ENCODE measurements at regions not wholly inside any gene's neighbourhood (a gene's known extent, or its start where the extent isn't known, plus 50 kb on each side); places are given as distances from the start of the nearest gene placed in this dataset.

- in situ Hi-C loops (cut with MboI; ENCODE audit: low pct_unique_long_range_greater_than_20kb, low sequenced_read_pairs, unreplicated experiment): no loop called here
- no peak for TF ChIP-seq CTCF (IDR thresholded peaks at IDR 0.05; ENCODE audit: extremely low read depth, insufficient read depth, missing control alignments)
- no peak for DNase-seq (ENCODE audit: low spot score)
These were observed 181.8 kb downstream of the TBXT start for GRCh38 chr6:165985806-165986299.

- no peak for TF ChIP-seq CTCF (IDR thresholded peaks at IDR 0.05; ENCODE audit: extremely low read depth, insufficient read depth, missing control alignments)
- DNase-seq (ENCODE audit: low spot score): no peak
- in situ Hi-C loops (cut with MboI; ENCODE audit: low pct_unique_long_range_greater_than_20kb, low sequenced_read_pairs, unreplicated experiment): no loop called here
These were observed 182.3 kb downstream of the TBXT start for GRCh38 chr6:165985281-165985805.

DNA sequence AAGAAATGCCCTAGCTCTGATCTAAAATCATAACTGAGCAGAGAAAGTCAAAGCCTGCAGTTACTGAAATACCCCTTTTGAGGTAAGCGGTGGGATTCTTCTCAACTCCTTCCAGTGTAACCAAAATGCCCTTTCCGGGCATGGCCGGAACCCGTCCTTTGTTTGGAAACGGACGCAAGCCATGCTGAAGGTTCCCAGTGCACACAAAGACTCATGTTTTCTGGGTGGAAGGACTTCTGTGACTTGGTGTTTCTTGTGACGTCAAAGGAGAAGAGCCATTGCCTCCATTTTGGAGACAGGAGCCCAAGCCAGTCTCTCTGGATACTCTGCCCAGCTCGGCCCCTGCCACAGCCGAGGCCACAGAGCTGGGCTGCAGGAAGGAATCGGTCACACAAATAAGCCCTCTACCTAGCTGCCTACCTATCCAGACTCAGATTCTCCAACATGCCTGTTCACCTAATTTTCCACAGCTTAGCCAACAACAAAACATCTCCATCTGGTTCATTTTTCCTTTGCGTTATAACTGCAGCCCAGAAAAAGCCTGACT lies 182.8 kb downstream of the TBXT start:
- no peak for DNase-seq (ENCODE audit: low spot score)
- TF ChIP-seq CTCF (IDR thresholded peaks at IDR 0.05; ENCODE audit: extremely low read depth, insufficient read depth, missing control alignments): no peak
- in situ Hi-C loops (cut with MboI; ENCODE audit: low pct_unique_long_range_greater_than_20kb, low sequenced_read_pairs, unreplicated experiment): no loop called here

DNA sequence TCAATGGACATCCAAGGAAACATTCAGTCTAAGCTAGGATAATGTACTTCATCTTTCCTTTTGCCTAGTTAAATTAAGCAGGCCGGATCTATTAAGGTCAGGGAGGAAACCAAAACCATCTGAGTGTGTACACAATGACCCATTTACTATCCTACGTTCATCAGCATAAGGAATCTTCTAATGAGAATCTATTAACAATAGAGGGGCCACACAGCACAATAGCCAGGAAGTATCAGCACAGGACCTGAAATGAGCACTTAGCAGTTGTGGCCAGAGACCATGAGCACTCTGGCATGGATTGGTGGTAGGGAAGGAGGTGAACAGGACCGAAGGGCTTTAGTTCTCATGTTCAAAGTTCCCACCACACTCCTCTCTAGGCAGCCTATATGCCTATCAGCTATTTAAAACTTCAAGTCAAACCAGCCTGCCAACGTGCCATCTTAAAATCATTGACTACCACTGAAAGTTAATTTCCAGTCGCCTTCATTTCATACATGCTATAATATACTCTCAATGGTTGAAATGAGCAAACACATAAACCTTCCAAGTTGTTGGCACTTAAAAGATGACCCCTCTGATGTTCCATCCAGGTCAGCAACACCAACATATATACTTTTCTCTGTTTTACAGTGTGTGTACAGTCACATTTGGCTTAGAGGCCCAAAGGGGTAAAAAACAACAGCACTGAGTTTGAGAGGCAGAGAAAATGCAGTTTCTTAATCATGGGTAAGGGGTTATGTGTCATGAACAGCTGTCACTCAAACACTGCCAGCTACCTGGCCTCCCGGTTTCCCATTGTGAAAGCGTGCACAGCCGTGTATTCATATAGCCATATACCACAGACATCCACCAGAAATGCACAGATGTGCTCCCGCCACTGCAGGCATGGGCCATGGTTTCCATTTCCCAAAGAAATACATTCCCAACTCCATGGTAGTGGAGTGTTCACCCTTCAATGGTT lies 184.3 kb downstream of the TBXT start:
- DNase-seq (ENCODE audit: low spot score): no peak
- no peak for TF ChIP-seq CTCF (IDR thresholded peaks at IDR 0.05; ENCODE audit: extremely low read depth, insufficient read depth, missing control alignments)
- in situ Hi-C loops (cut with MboI; ENCODE audit: low pct_unique_long_range_greater_than_20kb, low sequenced_read_pairs, unreplicated experiment): no loop called here

DNA sequence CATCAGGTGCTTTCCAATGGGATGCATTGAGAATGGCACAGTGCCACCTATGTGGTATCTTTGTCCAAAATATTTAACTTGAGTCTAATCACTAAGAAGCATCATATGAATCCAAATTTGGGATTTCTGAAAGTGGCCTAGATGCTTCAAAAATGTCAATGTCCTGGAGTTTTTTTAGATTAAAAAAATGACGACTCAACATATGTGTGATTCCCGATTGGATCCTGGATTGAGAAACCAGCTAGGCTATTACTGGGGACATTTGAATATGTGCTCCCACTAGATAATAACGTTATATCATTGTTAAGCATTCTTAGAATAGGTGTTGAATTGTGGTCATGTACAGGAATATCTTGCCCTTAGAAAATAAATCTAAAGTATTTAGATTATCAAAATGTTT lies 189.2 kb downstream of the TBXT start:
- DNase-seq (ENCODE audit: low spot score): no peak
- TF ChIP-seq CTCF (IDR thresholded peaks at IDR 0.05; ENCODE audit: extremely low read depth, insufficient read depth, missing control alignments): no peak
- in situ Hi-C loops (cut with MboI; ENCODE audit: low pct_unique_long_range_greater_than_20kb, low sequenced_read_pairs, unreplicated experiment): no loop called here

GRCh38 chr6:165976684-165977083 lies 191.0 kb downstream of the TBXT start:
- in situ Hi-C loops (cut with MboI; ENCODE audit: low pct_unique_long_range_greater_than_20kb, low sequenced_read_pairs, unreplicated experiment): no loop called here
- TF ChIP-seq CTCF (IDR thresholded peaks at IDR 0.05; ENCODE audit: extremely low read depth, insufficient read depth, missing control alignments): no peak
- no peak for DNase-seq (ENCODE audit: low spot score)

All from GM13977 (cell line).